Sigmoid colon (tissue), 6 donors: ENCODE measurements at regions not wholly inside any gene's neighbourhood (a gene's known extent, or its start where the extent isn't known, plus 50 kb on each side); places are given as distances from the start of the nearest gene placed in this dataset.
A peak's percentile ranks its signal among the peaks of the same experiment; 100 is the strongest.

Source experiments
- DNase-seq: peaks from one replicate; pipeline ENCODE4 v3.0.0-alpha.2; 2019
- H3K27ac ChIP-seq, 4 donors: fragments of 200-600 bp; sonication (generic); one replicate each; pipeline ENCODE4 v1.5.1; 2016 to 2019; ENCODE audit warnings: mild to moderate bottlenecking in 1 of 4
- H3K27me3 ChIP-seq, 3 donors: fragments of 200-600 bp; sonication (generic); one replicate each; pipeline ENCODE4 v1.5.1; 2019; ENCODE audit warnings: mild to moderate bottlenecking in 1 of 3
- H3K36me3 ChIP-seq, 4 donors: fragments of 200-600 bp; sonication (generic); one replicate each; pipeline ENCODE4 v1.5.1; 2016 to 2019
- H3K4me1 ChIP-seq, 4 donors: fragments of 200-600 bp; sonication (generic); one replicate each; pipeline ENCODE4 v1.5.1; 2017 to 2019
- H3K4me3 ChIP-seq, 4 donors: fragments of 200-600 bp; sonication (generic); one replicate each; pipeline ENCODE4 v1.5.1; 2017 to 2019; ENCODE audit warnings: mild to moderate bottlenecking in 2 of 4, moderate library complexity in 1 of 4
- H3K9me3 ChIP-seq, 4 donors: fragments of 200-600 bp in 3 of 4; sonication (generic) in 3 of 4; one replicate each; pipeline versions ENCODE4 v1.5.1 to v1.6.1; 2013 to 2019
- EP300 ChIP-seq, 4 donors: sonication (generic); formaldehyde crosslinking; IDR thresholded peaks; one replicate each; pipeline ENCODE4 v1.6.1; 2017; ENCODE audit warnings: antibody characterized with exemption in 4 of 4
- POLR2A ChIP-seq, 2 donors: fragments of 450-650 bp; IDR thresholded peaks; one replicate each; pipeline ENCODE4 v1.6.1; 2016; ENCODE audit warnings: antibody characterized with exemption in 2 of 2, mild to moderate bottlenecking in 2 of 2, moderate library complexity in 2 of 2
- POLR2AphosphoS5 ChIP-seq, 4 donors: sonication (generic); formaldehyde crosslinking; IDR thresholded peaks; one replicate each; pipeline ENCODE4 v1.6.1; 2017; ENCODE audit warnings: antibody characterized with exemption in 4 of 4
- WGBS, 2 donors: extraction: QIAGEN DNeasy Blood & Tissue Kit; methylation state at CpG; one replicate each; pipeline ENCODE4 v1.1.7; 2013; 5-methylcytosine and 5-hydroxymethylcytosine counted together
- intact Hi-C: fragments of 100-400 bp; cut with DNase I; formaldehyde crosslinking; loops from one replicate; pipeline ENCODE4 v1.15.1; 2023
- TF ChIP-seq, protein P1 (sequence below), 4 experiments: fragments of 450-650 bp in 3 of 4; fragments of 200-600 bp in 1 of 4; IDR thresholded peaks; one replicate each; pipeline ENCODE4 v1.5.1; 2016 to 2019; ENCODE audit warnings: antibody characterized with exemption in 4 of 4, mild to moderate bottlenecking in 3 of 4, moderate library complexity in 2 of 4
- donor health status: healthy with polysubstance abuse.
- donor health status: healthy.

DNA sequence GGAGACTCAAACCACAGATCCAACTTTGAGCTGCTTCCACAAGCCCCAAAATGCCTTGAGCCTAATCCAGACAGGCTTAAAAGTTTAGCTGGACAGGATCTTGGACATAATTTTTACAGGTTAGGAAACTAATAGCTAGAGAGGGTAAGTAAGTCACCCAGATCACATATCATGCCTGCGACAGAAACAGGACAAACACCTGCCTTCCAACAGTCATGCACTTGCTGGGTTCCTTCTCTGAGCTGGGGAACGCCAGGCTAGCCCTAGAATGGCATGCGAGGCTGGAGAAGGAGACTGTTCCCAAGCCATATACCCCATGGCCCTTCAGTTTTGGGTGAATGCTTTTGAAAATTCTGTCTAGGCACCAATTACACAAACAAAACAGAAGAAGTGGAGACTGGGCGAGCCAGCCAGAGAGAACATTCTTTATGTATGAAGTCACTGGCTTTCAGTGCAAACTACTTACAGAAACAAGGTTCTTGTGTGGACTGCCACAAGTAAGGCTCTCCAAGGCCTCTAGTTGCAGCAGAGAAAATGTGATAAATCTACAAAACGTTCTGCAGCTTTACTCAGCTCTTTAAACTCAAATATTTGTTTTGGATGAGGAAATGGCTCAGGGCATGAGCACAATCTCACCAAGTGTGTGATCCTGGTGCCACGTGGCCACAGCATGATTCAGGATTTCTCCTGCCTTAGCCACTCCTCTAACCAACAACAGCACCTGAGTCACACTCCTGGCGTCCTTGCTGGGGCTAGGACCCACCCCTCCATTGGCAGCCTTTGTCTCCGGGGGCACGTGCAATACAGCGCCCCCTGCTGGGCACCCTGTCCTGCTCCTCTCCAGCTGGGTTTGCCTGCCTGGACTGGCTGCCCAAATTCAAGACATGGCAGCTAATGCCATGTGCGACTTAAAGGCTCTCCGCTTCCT is 73.4 kb upstream of the UBL3 start:
- Histone ChIP-seq H3K4me3 (no peak overlapping the region), H3K4me1 (peaks cover 0 to 40% (median 34%) of the 10 kb centered on the region in 4 donors), H3K27me3 (no peaks in the 10 kb centered on the region), H3K27ac (peak overlapping the region; percentile 75 to 88 (median 82)), H3K36me3 (no peaks in the 10 kb centered on the region), H3K9me3 (no peaks in the 10 kb centered on the region)
- TF ChIP-seq EP300 (IDR thresholded peaks at IDR 0.05) (no peak), POLR2AphosphoS5 (IDR thresholded peaks at IDR 0.05) (peak in 2 of 4 donors; percentile 11 to 50)
- TF ChIP-seq, protein P1, sequence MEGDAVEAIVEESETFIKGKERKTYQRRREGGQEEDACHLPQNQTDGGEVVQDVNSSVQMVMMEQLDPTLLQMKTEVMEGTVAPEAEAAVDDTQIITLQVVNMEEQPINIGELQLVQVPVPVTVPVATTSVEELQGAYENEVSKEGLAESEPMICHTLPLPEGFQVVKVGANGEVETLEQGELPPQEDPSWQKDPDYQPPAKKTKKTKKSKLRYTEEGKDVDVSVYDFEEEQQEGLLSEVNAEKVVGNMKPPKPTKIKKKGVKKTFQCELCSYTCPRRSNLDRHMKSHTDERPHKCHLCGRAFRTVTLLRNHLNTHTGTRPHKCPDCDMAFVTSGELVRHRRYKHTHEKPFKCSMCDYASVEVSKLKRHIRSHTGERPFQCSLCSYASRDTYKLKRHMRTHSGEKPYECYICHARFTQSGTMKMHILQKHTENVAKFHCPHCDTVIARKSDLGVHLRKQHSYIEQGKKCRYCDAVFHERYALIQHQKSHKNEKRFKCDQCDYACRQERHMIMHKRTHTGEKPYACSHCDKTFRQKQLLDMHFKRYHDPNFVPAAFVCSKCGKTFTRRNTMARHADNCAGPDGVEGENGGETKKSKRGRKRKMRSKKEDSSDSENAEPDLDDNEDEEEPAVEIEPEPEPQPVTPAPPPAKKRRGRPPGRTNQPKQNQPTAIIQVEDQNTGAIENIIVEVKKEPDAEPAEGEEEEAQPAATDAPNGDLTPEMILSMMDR (IDR thresholded peaks at IDR 0.05) = peak; percentile 46 to 70 (median 62)
- 18 to 37% methylated on average over 12 of the region's 12 CpGs for WGBS, 2 donors
- DNase-seq = peak; percentile 90
- intact Hi-C loops = loop anchor here (1.0 to 10.0 kb wide), 6 partner anchors 74 to 489 kb away; partner anchors contain the start of gene UBL3

DNA sequence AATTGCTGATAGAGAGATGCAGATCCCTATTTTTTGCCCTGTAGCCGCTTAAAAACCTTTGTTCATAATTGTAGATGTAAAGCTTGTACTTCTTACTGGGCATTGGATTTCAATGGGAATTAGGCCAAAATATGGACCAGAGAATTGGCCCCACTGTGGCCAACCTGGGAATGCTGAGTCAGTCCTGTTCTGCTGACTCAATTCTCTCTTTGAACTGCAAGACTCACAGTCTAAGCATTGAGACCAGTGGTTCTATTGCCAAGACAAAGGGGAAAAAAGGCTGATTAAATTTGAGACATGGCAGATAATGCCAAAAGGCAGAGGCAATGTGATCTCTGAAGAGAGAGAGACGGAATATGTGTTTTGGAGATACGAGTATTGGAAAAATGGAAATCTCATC is 72.5 kb upstream of the UBL3 start:
- WGBS, 2 donors = 95 to 96% methylated on average over 3 of the region's 3 CpGs
- peaks cover 0 to 40% (median 34%) of the 10 kb centered on the region in 4 donors for H3K4me1 ChIP-seq

DNA sequence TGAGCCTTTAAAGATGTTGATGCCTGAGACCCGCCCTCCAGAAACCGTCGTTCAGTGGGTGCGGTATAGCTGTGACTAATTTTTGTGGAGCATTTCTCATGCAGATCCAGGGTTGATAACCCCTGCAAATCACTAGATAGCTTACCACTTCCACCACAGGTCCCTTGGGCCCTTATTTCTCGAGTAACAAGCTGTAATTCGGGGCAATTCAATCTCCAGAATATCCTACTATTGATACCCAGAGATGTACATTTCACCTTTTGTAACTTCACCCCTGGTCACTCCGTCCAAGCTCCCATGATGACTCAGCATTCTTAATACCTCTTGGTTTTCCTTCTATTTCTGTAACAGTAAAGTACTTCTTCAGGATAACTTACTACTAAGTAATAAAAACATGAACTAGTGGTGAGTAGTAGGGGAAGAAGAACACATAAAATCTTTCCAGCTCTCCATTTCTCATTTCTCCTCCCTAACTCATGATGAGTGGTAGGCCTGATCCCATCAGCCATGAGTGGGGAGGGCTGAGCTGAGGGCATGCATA is 71.9 kb upstream of the UBL3 start:
- no peak for DNase-seq
- intact Hi-C loops = loop anchor here (5.0 to 10.0 kb wide), 5 partner anchors 148 to 488 kb away; no protein-coding TSS in a partner anchor
- TF ChIP-seq POLR2AphosphoS5 (IDR thresholded peaks at IDR 0.05) (no peak), POLR2A (IDR thresholded peaks at IDR 0.05) (no peak), EP300 (IDR thresholded peaks at IDR 0.05) (no peak)
- TF ChIP-seq, protein P1 (IDR thresholded peaks at IDR 0.05) = no peak
- Histone ChIP-seq H3K27ac (peak overlapping the region; percentile 75 to 88 (median 82)), H3K27me3 (no peaks in the 10 kb centered on the region), H3K4me3 (no peak overlapping the region), H3K36me3 (no peaks in the 10 kb centered on the region), H3K4me1 (peaks cover 0 to 40% (median 34%) of the 10 kb centered on the region in 4 donors), H3K9me3 (no peaks in the 10 kb centered on the region)
- 59 to 76% methylated on average over 7 of the region's 7 CpGs for WGBS, 2 donors

More for the DNA sequence above, 72.5 kb upstream of the UBL3 start:
- intact Hi-C loops = loop anchor here (5.0 to 10.0 kb wide), 5 partner anchors 148 to 488 kb away; no protein-coding TSS in a partner anchor
- H3K36me3 ChIP-seq = no peaks in the 10 kb centered on the region
- H3K27ac ChIP-seq = peak overlapping the region; percentile 75 to 88 (median 82)
- H3K9me3 ChIP-seq = no peaks in the 10 kb centered on the region
- no peak for DNase-seq
- TF ChIP-seq EP300 (IDR thresholded peaks at IDR 0.05) (no peak), POLR2A (IDR thresholded peaks at IDR 0.05) (no peak), POLR2AphosphoS5 (IDR thresholded peaks at IDR 0.05) (no peak)
- TF ChIP-seq, protein P1 (IDR thresholded peaks at IDR 0.05) = no peak
- H3K27me3 ChIP-seq = no peaks in the 10 kb centered on the region
- no peak overlapping the region for H3K4me3 ChIP-seq

DNA sequence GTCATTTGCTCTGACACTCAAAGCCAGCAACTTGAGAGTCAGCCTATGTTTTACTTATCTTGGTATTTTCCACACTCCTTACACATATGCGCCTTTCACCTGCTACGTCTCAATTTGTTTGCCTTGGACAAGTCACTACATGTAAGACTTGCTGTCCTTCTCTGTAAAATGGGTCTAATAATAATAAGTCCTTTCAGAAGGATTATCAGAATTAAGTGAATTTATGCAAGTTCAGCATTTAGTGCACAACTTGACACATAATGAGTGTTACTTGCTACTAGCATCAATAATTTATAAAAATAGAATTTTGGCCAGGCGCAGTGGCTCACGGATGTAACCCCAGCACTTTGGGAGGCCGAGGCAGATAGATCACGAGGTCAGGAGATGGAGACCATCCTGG is 71.1 kb upstream of the UBL3 start:
- H3K4me1 ChIP-seq = peaks cover 0 to 40% (median 34%) of the 10 kb centered on the region in 4 donors
- TF ChIP-seq POLR2AphosphoS5 (IDR thresholded peaks at IDR 0.05) (no peak), EP300 (IDR thresholded peaks at IDR 0.05) (no peak), POLR2A (IDR thresholded peaks at IDR 0.05) (no peak)
- TF ChIP-seq, protein P1 (IDR thresholded peaks at IDR 0.05) = no peak
- no peak overlapping the region for H3K27ac ChIP-seq
- H3K4me3 ChIP-seq = no peak overlapping the region
- no peaks in the 10 kb centered on the region for H3K9me3 ChIP-seq
- 95% methylated on average over 6 of the region's 6 CpGs for WGBS, 2 donors
- intact Hi-C loops = loop anchor here (5.0 to 10.0 kb wide), 5 partner anchors 147 to 487 kb away; no protein-coding TSS in a partner anchor
- no peaks in the 10 kb centered on the region for H3K36me3 ChIP-seq
- H3K27me3 ChIP-seq = no peaks in the 10 kb centered on the region
- no peak for DNase-seq
